ENCODE measurements at regions not wholly inside any gene's neighbourhood (a gene's known extent, or its start where the extent isn't known, plus 50 kb on each side); places are given as distances from the start of the nearest gene placed in this dataset.

- TF ChIP-seq POLR2A (IDR thresholded peaks at IDR 0.05) (no peak), CTCF (IDR thresholded peaks at IDR 0.05) (no peak)
These were observed 357.4 kb downstream of the METTL4 start for GRCh38 chr18:2213905-2214304.

All from right lobe of liver (tissue), 4 donors.